B cell (primary cell): ENCODE measurements at regions not wholly inside any gene's neighbourhood (a gene's known extent, or its start where the extent isn't known, plus 50 kb on each side); places are given as distances from the start of the nearest gene placed in this dataset.

ENCODE experiments used
- ATAC-seq: fragments of 200-7000 bp; cut with Tn5 transposase; one replicate; pipeline ENCODE4 v1.10.0; 2021; ENCODE audit warnings: low read depth, mild to moderate bottlenecking, moderate number of reproducible peaks, moderate library complexity
- CTCF ChIA-PET: fragments of 350-600 bp; sonication (Branson Sonifier 250); formaldehyde crosslinking; loops from one replicate; lab custom pipeline; 2021; ENCODE audit warnings: antibody characterized with exemption, inconsistent platforms; lab: Charles Lee
- POLR2A ChIA-PET: fragments of 350-600 bp; sonication (Branson Sonifier 250); formaldehyde crosslinking; loops from one replicate; lab custom pipeline; 2021; ENCODE audit warnings: antibody characterized with exemption; lab: Charles Lee
- DNase-seq: peaks from one replicate; pipeline ENCODE4 v3.0.0; 2013
- H2AFZ ChIP-seq: 2 replicates; pipeline ENCODE4 v1.6.1; 2012; ENCODE audit warnings: mild to moderate bottlenecking, low read depth, low read length; ENCODE audit not compliant: insufficient read depth, poor library complexity, severe bottlenecking
- H3K27ac ChIP-seq, 2 donors: 1 replicate in 1 of 2; 2 replicates in 1 of 2; pipeline ENCODE4 v1.5.1; 2012 to 2013; ENCODE audit warnings: low read length in 2 of 2, mild to moderate bottlenecking in 2 of 2, moderate library complexity in 1 of 2
- H3K27me3 ChIP-seq, 4 experiments: fragments of 200-600 bp in 1 of 4; sonication (generic) in 1 of 4; replicated peaks in 1 of 4; 1 replicate in 2 of 4; 2 replicates in 2 of 4; pipeline versions ENCODE4 v1.6.1 to v1.7.0; 2013 to 2016; ENCODE audit warnings: low read length in 3 of 4, mild to moderate bottlenecking in 2 of 4, mixed read lengths in 1 of 4, moderate library complexity in 1 of 4; ENCODE audit not compliant: insufficient read depth in 4 of 4, control insufficient read depth in 3 of 4; ENCODE audit errors: control extremely low read depth in 1 of 4
- H3K36me3 ChIP-seq, 2 experiments: replicated peaks in 1 of 2; 1 replicate in 1 of 2; 2 replicates in 1 of 2; pipeline versions ENCODE4 v1.6.1 to v1.7.1; 2013; ENCODE audit warnings: low read length in 1 of 2; ENCODE audit not compliant: insufficient read depth in 2 of 2, control insufficient read depth in 1 of 2; ENCODE audit errors: control extremely low read depth in 1 of 2, extremely low read depth in 1 of 2
- H3K4me1 ChIP-seq, 2 donors: fragments of 200-600 bp in 1 of 2; sonication (generic) in 1 of 2; 1 replicate in 1 of 2; 2 replicates in 1 of 2; pipeline versions ENCODE4 v1.5.1 to v1.6.1; 2013 to 2017; ENCODE audit warnings: low read length in 2 of 2; ENCODE audit not compliant: control insufficient read depth in 2 of 2, insufficient read depth in 2 of 2
- H3K4me2 ChIP-seq: replicated peaks from 2 replicates; pipeline ENCODE3; 2012; ENCODE audit warnings: mild to moderate bottlenecking, low read depth, low read length; ENCODE audit not compliant: poor library complexity, severe bottlenecking
- H3K4me3 ChIP-seq, 5 experiments: fragments of 200-600 bp in 1 of 5; sonication (generic) in 1 of 5; 1 replicate in 3 of 5; 2 replicates in 2 of 5; pipeline versions ENCODE4 v1.5.1 to v1.7.0; 2011 to 2016; ENCODE audit warnings: low read length in 4 of 5, mild to moderate bottlenecking in 4 of 5, low read depth in 2 of 5, control low read depth in 1 of 5, moderate library complexity in 1 of 5; ENCODE audit not compliant: insufficient read depth in 1 of 5; ENCODE audit errors: control extremely low read depth in 1 of 5, extremely low read depth in 1 of 5
- H3K79me2 ChIP-seq: fragments of 200-600 bp; sonication (generic); one replicate; pipeline ENCODE4 v1.6.0; 2016; ENCODE audit warnings: low read length; ENCODE audit not compliant: control insufficient read depth, insufficient read depth
- H3K9ac ChIP-seq: fragments of 200-600 bp; sonication (generic); 2 replicates; pipeline ENCODE4 v1.6.1; 2017; ENCODE audit warnings: mild to moderate bottlenecking, low read length, moderate library complexity
- H3K9me3 ChIP-seq, 3 donors: one replicate each; pipeline versions ENCODE4 v1.6.1 to v1.7.1; 2013; ENCODE audit warnings: low read length in 2 of 3; ENCODE audit not compliant: control insufficient read depth in 2 of 3, insufficient read depth in 1 of 3; ENCODE audit errors: control extremely low read depth in 1 of 3
- H4K20me1 ChIP-seq: 2 replicates; pipeline ENCODE4 v1.6.0; 2012; ENCODE audit warnings: mild to moderate bottlenecking, low read length; ENCODE audit not compliant: insufficient read depth, control insufficient read depth, poor library complexity, severe bottlenecking
- H3K27ac Mint-ChIP-seq: one replicate; pipeline ENCODE4 v1.8.0; 2021; ENCODE audit warnings: mixed read lengths
- H3K27me3 Mint-ChIP-seq: one replicate; pipeline ENCODE4 v1.8.0; 2021; ENCODE audit warnings: mixed read lengths
- H3K4me1 Mint-ChIP-seq: one replicate; pipeline ENCODE4 v1.8.0; 2021; ENCODE audit warnings: mixed read lengths
- H3K4me3 Mint-ChIP-seq: one replicate; pipeline ENCODE4 v1.8.0; 2021; ENCODE audit warnings: mixed read lengths
- H3K9me3 Mint-ChIP-seq: one replicate; pipeline ENCODE4 v1.8.0; 2022; ENCODE audit warnings: mixed read lengths; ENCODE audit not compliant: insufficient read depth
- EZH2 ChIP-seq: IDR thresholded peaks from 2 replicates; pipeline ENCODE4 v1.6.1; 2012; ENCODE audit warnings: borderline replicate concordance, low read depth, mild to moderate bottlenecking, moderate library complexity, low read length; ENCODE audit not compliant: insufficient read depth, poor library complexity, severe bottlenecking
- WGBS: methylation state at CpG from one replicate; pipeline ENCODE4 v1.1.5; 2013; ENCODE audit warnings: missing lambda C conversion rate; ENCODE audit not compliant: insufficient coverage; 5-methylcytosine and 5-hydroxymethylcytosine counted together
- intact Hi-C: fragments of 100-400 bp; cut with micrococcal nuclease; formaldehyde crosslinking; loops from one replicate; pipeline ENCODE4 v1.10.0; 2022
- TF ChIP-seq, protein P1 (sequence below): fragments of 200-600 bp; IDR thresholded peaks from one replicate; pipeline ENCODE4 v1.8.0; 2022; ENCODE audit warnings: antibody characterized with exemption, mild to moderate bottlenecking

DNA sequence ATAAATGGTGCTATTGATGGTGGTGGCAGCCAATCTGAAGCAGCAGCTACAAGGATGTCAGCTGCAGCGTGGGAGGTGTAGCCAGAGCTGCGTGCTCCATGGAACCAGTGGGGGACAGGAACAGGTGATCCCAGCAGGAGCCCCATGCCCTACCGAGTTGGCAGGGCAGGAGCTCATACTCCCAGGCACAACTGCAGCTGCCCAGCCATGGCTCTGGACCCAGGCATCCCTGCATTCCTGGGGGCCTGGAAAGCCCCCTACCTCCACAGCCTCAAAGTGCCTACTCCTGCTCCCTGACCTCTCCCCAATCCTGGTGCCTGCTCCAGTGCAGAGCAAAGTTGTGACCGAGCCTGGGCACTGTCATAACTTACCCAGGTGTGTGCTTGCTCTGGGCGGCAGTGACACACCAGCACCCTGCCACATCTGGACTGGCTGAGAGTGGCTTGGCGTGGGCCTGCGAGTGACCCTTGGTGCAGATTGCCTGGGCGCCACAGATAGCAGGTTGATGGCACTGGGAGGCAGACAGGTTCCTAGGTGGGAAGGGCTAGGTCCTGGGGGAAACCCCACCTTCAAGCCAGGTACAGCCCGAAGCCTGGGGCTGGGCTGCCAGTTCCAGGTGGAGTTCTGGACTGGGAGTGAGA is 101.1 kb downstream of the DCAF12L2 start:
- no peak for DNase-seq
- no peak overlapping the region for H3K9ac ChIP-seq
- no peak overlapping the region for H3K4me2 ChIP-seq
- no peaks in the 10 kb centered on the region for H3K27me3 Mint-ChIP-seq
- H2AFZ ChIP-seq, result no peak overlapping the region
- no peak overlapping the region for H3K4me3 Mint-ChIP-seq
- H3K4me1 Mint-ChIP-seq, result no peaks in the 10 kb centered on the region
- ChIA-PET POLR2A (no interaction called here), CTCF (no interaction called here)
- H3K27me3 ChIP-seq, result no peaks in the 10 kb centered on the region
- no peak overlapping the region for H3K4me3 ChIP-seq
- no peak overlapping the region for H3K27ac ChIP-seq
- H3K9me3 Mint-ChIP-seq, result no peaks in the 10 kb centered on the region
- H3K36me3 ChIP-seq, result no peaks in the 10 kb centered on the region
- no peaks in the 10 kb centered on the region for H3K79me2 ChIP-seq
- intact Hi-C loops, result no loop called here
- H3K9me3 ChIP-seq, result peaks cover 0 to 7% (median 0%) of the 10 kb centered on the region in 3 donors
- no peaks in the 10 kb centered on the region for H4K20me1 ChIP-seq
- TF ChIP-seq, protein P1, sequence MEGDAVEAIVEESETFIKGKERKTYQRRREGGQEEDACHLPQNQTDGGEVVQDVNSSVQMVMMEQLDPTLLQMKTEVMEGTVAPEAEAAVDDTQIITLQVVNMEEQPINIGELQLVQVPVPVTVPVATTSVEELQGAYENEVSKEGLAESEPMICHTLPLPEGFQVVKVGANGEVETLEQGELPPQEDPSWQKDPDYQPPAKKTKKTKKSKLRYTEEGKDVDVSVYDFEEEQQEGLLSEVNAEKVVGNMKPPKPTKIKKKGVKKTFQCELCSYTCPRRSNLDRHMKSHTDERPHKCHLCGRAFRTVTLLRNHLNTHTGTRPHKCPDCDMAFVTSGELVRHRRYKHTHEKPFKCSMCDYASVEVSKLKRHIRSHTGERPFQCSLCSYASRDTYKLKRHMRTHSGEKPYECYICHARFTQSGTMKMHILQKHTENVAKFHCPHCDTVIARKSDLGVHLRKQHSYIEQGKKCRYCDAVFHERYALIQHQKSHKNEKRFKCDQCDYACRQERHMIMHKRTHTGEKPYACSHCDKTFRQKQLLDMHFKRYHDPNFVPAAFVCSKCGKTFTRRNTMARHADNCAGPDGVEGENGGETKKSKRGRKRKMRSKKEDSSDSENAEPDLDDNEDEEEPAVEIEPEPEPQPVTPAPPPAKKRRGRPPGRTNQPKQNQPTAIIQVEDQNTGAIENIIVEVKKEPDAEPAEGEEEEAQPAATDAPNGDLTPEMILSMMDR, result no peak
- no peak for TF ChIP-seq EZH2
- H3K4me1 ChIP-seq, result no peaks in the 10 kb centered on the region
- no peak for ATAC-seq
- WGBS, result 92% methylated on average over 8 of the region's 9 CpGs
- H3K27ac Mint-ChIP-seq, result no peak overlapping the region

DNA sequence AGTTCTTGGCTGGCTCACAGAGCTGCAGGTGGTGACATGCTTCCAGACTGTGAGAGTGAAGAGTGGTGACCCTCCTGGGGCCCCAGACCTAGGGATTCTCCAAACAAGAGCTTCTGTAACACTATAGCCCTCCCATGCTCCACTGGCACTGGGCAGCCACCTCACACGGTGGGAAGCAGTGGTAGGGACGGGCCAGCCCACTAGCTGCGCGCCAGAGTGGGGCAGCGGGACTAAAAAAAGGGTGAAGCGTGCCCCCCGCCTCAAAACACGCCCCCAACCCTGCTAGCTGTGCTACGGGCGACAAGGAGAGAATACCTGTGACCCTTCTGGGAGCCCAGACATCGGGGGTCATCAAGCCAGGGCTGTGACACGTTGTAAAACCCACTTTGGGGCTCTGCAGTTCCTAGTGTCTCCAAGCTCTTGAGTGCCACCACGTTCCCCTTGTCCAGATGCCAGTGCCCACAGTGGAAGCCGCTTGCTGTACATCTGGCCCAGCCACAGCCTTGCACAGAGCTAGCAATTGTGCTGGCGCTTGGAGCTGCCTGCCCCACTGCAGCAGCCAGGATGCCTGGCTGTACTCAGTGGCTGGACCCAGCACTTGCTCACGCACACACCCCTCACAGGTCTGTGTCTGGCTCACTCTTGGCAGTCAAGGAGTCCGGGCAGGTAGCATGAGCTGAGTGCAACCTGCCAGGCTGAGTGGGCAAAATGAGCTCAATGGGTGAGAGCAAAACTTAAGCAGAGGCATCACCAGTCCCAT is 100.0 kb downstream of the DCAF12L2 start:
- CTCF ChIA-PET, result no interaction called here
- Histone ChIP-seq H4K20me1 (no peaks in the 10 kb centered on the region), H3K36me3 (no peaks in the 10 kb centered on the region), H3K9ac (no peak overlapping the region), H2AFZ (no peak overlapping the region), H3K79me2 (no peaks in the 10 kb centered on the region), H3K27ac (no peak overlapping the region), H3K9me3 (peaks cover 0 to 7% (median 0%) of the 10 kb centered on the region in 3 donors), H3K27me3 (no peaks in the 10 kb centered on the region), H3K4me2 (no peak overlapping the region), H3K4me3 (no peak overlapping the region), H3K4me1 (no peaks in the 10 kb centered on the region)
- ATAC-seq, result no peak
- Mint-ChIP-seq H3K4me3 (no peak overlapping the region), H3K9me3 (no peaks in the 10 kb centered on the region), H3K4me1 (no peaks in the 10 kb centered on the region), H3K27ac (no peak overlapping the region), H3K27me3 (no peaks in the 10 kb centered on the region)
- no peak for TF ChIP-seq EZH2
- TF ChIP-seq, protein P1, result no peak
- no peak for DNase-seq
- intact Hi-C loops, result no loop called here
- POLR2A ChIA-PET, result no interaction called here
- 85% methylated on average over 12 of the region's 17 CpGs for WGBS
